NCI-H82 (cell line): ENCODE measurements at regions not wholly inside any gene's neighbourhood (a gene's known extent, or its start where the extent isn't known, plus 50 kb on each side); places are given as distances from the start of the nearest gene placed in this dataset.

Experiments used
- DNase-seq: peaks from one replicate; lab custom pipeline; 2025; lab: John Stamatoyannopoulos, UW

DNA sequence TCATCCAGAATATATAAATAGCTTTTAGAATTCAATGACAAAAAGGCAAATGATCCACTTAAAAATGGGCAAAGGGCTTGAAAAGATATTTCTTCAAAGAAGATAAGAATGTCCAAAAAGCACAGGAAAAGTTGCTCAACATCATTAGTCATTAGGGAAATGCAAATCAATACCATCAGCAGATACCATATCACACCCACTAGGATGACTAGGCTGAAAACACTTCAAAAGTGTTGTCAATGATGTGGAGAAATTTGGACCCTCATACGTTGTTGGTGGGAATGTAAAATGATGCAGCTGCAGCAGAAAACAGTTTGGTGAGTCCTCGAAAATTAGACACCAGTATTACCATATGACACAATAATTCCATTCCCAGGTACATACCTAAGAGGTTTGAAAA lies 303.6 kb upstream of the SLC35B3 start:
- no peak for DNase-seq

DNA sequence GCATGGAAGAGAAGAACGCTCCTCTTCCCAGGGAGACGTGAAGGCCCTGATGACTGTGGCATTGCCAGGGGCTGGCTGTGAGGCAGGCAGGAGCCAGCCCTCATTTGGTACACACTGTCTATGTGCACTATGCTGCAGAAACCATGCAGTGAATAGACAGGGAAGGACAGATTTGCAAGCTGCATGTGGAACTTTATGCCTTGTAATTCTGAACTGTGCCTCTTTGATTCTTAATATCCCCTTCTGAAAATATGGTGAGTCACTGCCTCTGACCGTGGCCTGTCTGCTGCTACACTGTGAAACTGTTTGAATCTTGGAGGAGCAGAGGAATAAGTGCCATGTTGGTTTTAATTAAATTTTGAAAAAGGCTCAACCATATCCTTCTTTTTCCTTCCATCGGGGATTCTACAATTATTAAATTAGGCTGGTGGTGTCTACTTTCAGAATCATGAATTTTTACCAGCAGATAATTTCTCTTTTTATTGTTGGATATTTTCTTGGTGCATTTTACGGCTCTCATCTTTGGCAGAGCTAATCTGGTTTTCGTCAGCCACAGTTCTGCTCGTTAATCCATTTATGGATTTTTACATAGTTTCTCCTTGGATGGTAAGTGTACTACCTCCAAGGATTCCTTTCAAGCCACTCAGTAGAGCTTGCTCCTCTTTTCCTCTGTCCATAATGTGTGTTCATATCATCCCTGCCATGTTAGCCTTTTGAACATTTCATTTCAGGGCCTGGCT lies 301.0 kb upstream of the SLC35B3 start:
- DNase-seq, result peak; percentile 57

DNA sequence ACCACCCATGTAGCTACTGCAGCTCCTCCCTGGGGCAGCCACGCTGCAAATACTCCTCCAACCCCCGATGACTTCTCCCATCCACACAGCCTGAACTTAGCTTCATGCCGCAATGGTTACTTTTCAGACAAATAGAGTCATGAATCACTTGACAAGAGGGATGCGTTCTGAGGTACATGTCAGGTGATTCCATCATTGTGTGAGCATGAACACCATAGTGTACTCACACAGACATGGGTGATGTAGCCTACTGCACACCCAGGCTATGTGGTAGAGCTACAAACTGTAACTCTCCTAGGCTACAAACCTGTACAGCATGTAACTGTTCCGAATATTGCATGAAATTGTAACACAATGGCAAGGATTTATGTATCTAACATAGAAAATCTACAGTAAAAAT lies 298.5 kb upstream of the SLC35B3 start:
- no peak for DNase-seq

DNA sequence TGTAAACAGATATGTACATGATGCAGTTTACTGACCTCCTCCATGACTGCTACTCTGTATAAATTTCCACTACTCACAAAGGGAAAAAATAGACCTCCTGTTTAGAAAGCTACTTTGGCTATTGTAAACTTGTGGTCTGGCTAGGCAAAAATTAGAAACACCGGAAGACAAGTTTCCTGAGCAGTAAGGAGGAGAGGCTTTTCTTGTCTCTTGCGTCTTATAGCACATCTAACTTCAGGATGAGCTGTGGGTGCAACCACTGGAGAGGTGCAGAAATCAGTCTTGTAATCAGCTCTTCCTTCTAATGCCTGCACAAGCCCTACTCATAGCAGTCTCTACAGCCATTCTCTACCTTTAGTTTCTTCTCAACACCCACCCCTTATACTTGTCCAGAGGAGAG lies 296.5 kb upstream of the SLC35B3 start:
- DNase-seq, result no peak

DNA sequence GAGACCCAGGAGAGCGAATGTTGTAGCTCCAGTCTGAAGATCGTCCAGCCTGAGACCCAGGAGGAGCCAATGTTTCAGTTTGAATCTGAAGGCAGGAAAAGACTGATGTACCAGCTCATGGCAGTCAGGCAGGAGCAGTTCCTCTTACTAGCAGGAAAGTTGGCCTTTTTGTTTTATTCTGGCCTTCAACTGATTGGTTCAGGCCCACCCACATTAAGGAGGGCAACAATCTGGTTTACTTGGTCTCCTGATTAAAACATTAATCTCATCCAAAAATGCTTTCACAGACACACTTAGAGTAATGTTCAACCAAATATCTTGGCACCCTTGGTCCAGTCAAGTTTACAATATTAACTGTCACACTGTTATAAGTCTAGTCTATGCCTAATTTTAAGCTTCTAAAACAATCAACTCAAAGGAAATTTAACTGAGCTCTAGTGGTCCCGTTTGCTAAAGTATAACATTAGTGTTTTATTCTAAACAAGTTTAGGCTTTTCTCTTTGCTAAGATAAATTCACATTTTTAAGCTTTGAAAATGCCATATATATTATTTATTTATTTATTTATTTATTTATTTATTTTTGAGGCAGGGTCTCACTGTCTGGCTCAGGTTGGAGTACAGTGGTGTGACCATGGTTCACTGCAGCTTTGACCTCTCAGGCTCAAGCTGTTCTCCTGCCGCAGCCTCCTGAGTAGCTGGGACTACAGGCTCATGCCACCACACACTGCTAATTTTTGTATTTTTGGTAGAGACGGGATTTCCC lies 275.5 kb upstream of the SLC35B3 start:
- no peak for DNase-seq

DNA sequence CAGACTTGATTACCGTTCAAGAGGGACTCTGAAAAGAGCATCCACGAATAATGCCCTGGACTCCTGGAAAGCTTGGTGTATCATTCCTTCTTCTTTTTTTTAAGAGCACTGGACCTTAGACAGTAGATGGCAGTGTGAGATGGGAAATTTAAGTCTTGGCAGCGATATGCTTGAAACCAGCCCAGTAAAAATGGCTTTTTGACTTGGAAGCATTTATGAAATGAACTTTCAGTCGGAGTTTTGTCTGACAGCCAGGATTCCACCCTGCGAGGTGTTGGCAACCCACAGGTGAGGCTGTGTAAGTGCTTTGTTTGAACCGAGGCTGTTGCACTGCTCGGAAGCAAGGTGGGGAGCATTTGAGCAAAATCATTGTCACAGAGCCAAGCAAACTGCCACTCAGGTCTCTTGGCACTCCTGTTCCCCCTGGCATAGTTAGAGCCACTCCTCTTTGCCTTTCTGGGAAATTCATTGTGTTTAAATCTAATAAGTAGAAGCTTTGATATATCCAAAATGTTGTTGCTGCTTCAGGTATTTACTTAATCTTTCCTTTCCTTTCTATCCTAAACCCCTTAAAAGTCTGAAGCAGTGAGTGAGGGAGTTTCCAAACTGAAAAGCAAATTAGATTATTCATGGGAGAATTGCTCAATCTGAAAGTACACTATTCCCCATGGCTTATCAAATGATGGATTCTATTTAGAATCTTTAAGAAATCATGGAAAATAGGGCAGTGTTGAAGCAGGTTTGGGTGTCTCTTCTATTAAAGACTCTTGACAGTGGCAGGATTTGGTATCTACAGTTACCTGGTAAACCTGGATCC lies 272.8 kb upstream of the SLC35B3 start:
- peak; percentile 36 for DNase-seq

DNA sequence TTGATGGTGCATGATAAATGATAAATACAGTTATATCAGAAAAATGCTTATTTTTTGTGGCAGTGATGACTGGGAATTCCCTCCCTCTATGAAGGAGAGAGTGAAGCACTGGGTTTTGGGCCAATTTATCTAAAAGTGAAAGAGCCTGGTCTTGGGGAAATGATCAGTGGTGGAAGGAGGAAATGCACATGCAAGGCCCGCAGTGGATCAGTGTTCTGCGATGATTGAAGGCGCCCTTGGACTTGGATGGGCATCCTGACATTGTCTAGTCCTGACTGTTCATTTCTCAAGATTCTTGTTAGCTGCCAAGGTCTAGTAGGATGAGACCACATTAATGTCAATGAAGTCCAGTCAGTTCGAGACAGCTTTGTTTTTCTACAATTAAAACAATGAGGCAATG lies 272.0 kb upstream of the SLC35B3 start:
- DNase-seq, result peak; percentile 2

DNA sequence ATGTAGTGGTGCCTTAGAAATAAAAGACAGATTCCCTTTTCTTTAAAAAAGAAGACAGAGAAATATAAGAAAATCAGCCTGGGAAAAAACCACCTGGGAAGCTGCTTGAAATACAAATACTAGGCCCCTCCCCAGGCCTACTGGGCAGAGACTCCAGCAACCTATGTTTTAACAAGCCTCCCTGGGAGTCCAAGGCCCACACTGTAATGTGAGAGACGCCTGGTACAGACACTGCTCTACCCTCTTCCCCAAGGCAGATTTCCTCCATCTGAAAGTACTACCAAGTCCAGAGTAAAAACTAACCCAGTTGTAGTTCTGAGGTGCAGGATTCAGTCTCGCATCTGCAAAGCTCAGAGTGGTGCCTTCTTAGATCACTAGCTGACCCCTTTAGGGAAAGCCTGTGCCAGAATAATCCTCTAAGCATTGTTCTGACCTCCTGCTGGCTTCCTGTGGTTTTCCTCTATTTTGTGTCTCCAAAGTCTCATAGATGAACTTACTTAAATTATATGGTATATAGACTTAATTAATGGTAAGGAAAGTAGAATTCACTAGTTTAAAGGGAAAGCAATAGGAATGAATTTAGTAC lies 270.2 kb upstream of the SLC35B3 start:
- DNase-seq, result peak; percentile 11

DNA sequence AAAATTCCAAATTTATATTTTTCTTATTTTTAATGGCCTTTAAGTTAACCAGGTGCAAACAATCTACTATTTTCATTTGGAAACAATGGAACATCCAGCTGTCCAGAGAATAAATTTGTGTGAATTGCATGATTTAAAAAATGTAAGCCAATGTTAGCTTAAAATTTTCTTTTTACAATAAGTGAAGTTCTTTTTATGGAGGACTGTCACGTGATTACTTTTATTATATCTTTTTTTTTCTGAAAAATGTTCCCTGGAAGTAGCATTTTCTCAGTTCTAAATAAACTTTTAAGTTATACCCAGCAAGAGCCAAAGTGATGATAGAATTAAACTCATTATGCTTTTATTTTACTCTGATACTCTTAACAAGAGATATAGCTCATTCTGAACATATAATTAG lies 267.7 kb upstream of the SLC35B3 start:
- DNase-seq, result no peak

DNA sequence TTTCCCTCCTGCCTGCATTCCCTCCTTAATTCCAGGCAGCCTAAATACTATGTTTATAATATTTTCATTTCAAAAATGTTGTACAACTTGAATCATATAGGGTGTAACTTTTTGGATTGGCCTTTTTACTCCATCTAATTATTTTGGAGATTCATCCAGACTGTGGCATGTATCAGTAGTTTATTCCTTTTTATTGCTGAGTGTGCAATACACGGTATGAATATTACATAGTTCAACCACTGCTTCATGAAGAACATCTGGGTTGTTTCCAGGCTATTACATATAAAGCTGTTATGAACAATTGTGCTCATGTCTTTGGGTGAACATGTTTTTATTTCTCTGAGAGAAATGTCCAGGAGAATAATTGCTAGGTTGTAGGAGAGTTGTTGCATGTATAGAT lies 253.5 kb upstream of the SLC35B3 start:
- no peak for DNase-seq

DNA sequence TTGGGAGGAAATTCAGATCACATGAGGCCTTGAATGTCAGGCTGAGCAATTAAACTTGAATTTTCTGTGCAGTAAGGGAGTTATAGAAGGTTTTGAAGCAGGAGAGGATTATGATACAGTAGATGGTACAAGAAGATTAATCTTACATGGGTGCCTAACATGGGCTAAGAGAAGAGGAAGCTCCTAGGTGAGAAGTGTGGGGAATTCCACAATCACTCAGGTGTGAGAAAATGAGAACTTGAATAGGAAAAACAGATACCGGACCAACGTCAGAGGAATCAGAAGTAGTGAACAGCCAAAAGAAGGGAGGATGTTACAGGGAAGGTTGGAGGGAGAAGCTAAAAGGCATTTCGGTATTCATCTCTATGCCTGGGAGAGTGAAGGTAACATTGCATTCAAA lies 250.7 kb upstream of the SLC35B3 start:
- DNase-seq, result no peak

DNA sequence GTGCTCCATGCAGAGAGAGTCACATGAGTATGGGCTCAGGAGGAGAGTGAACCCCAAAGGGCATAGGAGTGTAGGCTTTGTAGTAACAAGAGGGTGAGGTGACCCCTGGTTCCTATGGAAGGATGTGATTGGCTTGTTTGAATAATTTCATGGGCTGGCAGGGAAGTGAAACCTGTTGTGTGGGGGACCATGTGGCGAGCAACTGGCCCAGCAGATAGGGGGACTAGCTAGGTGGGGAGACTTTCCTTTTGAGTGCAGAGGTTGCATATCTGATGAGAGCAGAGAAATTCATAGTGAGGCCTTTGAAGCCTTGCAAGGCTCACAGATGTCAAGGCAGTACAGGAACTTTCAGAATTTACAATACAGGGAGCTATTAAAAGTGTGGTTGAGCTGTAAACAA lies 247.9 kb upstream of the SLC35B3 start:
- DNase-seq, result no peak

DNA sequence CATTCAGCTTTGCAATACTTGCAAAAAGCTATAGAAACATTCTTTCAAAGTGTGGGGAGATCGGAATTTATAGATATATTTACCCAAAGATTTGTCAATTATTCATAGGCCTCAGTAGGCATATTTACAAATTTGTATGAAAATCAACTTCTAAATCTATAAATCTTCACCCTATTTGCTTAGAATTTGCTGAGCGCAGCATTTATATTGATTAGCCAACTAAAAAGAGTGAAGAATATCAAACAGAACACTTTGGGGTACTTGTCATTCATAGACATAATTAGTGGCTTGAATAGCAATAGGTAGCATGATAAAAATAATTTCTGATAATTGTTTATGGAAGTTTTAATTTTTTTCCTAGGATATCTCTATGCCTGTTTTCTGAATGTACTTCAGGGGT lies 244.5 kb upstream of the SLC35B3 start:
- no peak for DNase-seq

DNA sequence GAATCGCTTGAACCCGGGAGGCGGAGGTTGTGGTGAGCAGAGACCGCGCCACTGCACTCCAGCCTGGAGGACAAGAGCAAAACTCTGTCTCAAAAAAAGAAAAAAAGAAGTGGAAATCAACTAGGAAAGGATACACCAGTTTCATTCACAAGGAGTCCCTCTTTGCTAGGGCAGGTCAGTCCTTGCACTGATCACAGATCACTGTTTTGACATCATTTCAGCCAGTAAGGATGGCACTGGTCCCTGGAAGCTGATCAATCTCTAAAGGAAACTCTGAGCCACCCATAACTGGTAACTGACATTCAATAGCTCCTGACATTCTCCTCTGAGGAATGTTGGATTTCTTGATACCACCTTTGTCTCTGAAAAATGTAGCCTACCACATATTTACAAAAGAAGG lies 243.1 kb upstream of the SLC35B3 start:
- DNase-seq, result no peak

DNA sequence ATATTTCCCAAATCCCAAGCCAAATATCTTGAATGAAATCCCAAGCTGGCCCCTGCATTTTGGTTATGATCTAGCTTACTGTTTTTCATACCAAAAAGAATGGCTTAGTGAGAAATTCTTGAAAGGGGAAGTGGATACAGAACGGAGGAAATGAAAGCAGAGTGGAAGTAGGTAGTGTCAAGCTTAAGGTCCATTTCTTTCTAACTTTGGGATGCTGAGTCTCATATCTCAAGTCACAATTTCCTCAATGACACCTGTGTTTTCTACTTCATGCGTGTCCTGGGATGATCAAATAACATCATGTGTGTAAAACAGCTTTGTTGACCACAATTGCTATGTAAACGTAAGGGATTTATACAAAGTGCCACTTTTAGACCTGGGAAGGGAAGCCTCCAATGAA lies 238.8 kb upstream of the SLC35B3 start:
- DNase-seq, result no peak

DNA sequence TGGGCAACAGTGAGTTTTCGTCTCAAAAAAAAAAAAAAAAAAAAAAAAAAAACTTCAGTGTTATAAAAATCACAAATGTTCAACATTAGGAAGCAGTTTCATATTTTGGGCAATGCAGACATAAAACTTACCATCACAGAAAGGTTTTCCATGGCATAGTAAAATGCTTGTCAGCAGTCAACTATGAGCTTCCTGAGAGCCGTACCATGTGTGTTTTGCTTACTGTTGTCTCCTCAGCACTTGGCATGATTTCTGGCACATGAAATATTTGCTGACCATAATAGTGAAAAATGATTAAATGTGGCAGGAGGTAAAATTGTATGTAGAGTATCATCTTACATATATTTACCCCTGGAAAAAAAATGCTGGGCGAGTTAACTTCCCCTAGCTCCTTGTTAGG lies 237.5 kb upstream of the SLC35B3 start:
- no peak for DNase-seq

DNA sequence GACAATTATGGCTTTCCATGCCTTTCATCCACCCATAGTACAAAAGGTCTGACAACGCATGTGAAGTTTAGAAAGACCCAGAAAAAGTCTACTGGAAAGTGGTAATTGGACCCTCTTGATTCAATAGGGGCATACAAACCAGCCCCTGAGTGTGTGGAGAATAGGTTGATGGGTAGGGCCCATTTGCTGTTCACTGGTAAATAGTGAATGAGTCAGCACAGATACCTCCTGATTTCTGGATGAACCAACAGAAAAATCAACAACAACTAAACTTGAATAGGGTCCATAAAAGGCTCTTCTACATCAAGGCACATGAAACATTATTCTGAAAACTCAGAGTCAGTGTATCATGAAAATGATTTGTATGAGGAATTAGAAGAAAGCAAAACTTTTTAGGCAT lies 235.4 kb upstream of the SLC35B3 start:
- no peak for DNase-seq

DNA sequence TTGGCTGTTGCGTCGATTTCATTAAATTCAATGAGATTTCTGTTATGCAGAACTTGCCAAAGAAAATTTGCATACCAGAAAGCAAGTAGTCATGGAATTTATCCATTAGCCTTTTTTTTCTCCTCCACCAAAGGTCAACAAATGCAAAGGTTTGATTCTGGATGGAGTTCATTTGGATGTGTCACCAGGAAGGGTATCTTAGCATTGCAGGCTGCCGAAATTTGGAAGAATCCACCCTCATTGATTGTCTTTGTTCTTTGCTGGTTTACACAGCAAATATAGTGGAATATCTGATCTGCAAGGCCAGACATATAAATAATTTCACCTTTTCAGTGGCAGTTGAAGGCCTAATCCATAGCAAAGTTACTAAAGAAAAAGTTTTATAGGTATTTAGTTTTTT lies 229.4 kb upstream of the SLC35B3 start:
- DNase-seq, result no peak

DNA sequence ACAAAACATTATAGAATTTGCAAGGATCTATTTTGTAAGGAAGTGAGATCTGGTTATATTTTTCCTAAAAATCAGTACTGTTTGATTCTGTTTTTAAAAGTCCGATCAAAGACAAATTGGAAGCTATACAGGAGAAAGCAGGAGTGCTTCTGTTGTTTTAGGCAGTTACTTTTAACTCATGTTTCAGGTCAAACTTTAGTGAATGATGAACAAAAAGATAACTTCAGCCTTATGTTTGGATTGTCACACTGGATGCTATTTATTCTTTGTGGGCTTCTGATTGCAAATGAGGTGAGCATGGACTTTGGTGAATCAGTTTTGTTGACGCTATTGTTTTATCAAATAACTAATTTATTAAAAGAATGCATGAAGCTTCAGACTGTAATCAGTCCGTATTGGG lies 228.7 kb upstream of the SLC35B3 start:
- no peak for DNase-seq

DNA sequence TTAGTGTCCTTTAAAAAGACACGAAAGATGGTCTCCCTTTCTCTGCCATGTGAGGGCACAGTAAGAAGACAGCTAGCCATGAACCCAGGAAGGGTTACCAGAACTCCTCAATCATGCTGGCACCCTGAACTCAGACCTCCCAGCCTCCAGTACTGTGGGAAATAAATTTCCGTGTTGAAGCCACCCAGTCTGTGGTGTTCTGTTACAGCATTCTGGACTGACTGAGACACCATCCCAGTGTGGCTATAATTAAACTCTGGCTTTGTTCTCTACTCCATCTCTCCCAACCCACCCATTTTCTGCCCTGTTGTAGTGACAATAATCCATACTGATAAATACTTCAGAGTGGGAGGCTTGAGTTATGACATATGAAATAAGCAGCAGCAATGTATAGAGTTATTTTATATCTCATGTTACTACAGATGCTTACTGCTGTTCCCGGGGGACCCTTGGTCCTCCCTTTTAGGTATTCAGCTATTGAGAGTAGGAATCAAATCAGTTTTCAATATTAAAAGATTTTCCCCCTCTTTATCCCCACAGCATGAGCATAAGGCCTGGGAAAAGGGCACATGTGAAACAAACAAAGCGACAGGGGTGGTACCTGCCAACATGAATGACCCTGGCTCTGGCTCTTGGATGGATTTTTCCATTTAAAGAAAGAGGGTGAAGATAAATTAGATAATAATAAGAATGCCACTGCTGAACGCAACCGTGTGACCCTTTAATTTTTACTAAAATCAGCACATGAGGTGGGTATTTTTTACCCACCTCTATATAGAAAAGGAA lies 224.3 kb upstream of the SLC35B3 start:
- DNase-seq, result no peak

DNA sequence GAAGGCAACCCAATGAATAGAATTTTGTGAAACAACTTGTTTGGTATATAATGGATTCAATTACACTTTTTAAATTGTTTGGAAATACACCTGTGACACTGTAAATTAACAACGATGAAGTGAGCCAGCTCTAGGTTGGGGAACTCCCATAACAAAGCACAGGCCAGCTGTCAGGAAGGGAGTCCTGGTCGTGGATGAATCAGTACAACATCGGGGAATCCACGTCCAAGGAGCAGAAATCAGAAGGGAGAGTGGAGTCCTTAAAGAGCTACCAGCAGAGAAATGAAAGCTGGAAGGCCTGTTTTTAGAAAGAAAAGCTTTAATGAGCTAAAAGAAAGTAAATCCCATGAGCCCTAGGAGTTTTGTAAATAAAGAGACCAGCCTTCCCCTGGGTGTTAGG lies 223.1 kb upstream of the SLC35B3 start:
- no peak for DNase-seq

DNA sequence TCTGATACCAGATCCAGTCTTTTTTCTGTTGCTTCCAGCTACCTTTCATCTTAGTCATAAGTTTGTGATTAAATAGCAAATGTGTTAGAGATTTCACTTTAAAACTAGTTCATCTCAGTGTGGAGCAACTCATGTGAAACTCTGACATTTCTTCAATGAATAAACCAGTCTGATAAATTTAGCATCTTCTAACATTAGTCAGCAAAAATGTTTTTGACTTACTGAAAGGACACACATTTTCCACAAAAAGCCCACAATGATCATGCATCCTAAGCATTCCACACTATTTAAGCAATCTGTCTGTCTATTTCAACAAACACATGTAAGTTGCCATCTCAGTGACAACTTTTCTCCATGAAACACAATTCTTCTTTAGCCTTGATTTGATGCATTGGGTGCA lies 222.2 kb upstream of the SLC35B3 start:
- no peak for DNase-seq
